ENCODE measurements at regions not wholly inside any gene's neighbourhood (a gene's known extent, or its start where the extent isn't known, plus 50 kb on each side); places are given as distances from the start of the nearest gene placed in this dataset.

DNA sequence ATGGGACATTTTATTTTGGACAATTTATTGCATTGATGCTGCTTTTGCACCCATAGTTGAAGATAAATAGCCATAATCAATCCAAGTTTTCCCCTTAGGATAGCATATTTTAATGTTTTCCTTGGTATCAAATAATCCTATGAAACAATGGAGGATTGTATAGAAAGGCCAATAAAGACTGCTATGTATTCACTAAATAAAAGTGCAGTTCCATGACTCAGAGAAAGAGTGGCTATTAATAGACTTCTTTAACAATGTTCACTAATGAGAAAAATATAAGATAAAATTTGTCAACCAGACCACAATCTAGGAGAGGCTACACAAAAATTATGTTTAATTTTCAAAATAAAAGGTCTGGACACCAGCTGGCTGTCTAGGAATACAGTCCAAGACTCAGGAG is 560.9 kb upstream of the AGTR1 start:
- TF ChIP-seq CTCF (IDR thresholded peaks at IDR 0.05) (no peak), POLR2A (IDR thresholded peaks at IDR 0.05) (no peak)
